ENCODE measurements at regions not wholly inside any gene's neighbourhood (a gene's known extent, or its start where the extent isn't known, plus 50 kb on each side); places are given as distances from the start of the nearest gene placed in this dataset.

DNA sequence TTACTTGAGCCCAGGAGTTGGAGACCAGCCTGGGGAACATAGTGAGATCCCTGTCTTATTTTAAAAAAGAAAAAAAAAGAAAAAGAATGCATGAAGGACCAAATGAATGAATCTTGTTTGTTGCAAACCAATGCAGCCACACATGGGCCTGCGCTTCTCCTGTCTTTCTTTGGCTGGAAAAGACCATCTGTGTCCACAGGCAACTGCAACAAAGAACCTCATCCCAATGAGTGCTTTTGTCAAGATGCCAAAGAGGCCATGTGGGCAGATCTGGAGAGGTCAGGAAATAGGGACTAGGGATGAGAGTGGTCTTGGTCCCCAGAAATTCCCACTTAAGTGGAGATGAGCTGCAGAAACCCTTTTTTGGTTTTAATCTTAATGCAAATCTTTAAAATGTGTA, 49.8 kb upstream of the DUSP5 start:
- TF ChIP-seq, protein P1, sequence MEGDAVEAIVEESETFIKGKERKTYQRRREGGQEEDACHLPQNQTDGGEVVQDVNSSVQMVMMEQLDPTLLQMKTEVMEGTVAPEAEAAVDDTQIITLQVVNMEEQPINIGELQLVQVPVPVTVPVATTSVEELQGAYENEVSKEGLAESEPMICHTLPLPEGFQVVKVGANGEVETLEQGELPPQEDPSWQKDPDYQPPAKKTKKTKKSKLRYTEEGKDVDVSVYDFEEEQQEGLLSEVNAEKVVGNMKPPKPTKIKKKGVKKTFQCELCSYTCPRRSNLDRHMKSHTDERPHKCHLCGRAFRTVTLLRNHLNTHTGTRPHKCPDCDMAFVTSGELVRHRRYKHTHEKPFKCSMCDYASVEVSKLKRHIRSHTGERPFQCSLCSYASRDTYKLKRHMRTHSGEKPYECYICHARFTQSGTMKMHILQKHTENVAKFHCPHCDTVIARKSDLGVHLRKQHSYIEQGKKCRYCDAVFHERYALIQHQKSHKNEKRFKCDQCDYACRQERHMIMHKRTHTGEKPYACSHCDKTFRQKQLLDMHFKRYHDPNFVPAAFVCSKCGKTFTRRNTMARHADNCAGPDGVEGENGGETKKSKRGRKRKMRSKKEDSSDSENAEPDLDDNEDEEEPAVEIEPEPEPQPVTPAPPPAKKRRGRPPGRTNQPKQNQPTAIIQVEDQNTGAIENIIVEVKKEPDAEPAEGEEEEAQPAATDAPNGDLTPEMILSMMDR (IDR thresholded peaks at IDR 0.05): no peak
- TF ChIP-seq POLR2A (IDR thresholded peaks at IDR 0.05): no peak
